ENCODE measurements at regions not wholly inside any gene's neighbourhood (a gene's known extent, or its start where the extent isn't known, plus 50 kb on each side); places are given as distances from the start of the nearest gene placed in this dataset.

GRCh38 chr4:30330894-30331652 lies 389.1 kb upstream of the PCDH7 start:
- TF ChIP-seq, protein P1, sequence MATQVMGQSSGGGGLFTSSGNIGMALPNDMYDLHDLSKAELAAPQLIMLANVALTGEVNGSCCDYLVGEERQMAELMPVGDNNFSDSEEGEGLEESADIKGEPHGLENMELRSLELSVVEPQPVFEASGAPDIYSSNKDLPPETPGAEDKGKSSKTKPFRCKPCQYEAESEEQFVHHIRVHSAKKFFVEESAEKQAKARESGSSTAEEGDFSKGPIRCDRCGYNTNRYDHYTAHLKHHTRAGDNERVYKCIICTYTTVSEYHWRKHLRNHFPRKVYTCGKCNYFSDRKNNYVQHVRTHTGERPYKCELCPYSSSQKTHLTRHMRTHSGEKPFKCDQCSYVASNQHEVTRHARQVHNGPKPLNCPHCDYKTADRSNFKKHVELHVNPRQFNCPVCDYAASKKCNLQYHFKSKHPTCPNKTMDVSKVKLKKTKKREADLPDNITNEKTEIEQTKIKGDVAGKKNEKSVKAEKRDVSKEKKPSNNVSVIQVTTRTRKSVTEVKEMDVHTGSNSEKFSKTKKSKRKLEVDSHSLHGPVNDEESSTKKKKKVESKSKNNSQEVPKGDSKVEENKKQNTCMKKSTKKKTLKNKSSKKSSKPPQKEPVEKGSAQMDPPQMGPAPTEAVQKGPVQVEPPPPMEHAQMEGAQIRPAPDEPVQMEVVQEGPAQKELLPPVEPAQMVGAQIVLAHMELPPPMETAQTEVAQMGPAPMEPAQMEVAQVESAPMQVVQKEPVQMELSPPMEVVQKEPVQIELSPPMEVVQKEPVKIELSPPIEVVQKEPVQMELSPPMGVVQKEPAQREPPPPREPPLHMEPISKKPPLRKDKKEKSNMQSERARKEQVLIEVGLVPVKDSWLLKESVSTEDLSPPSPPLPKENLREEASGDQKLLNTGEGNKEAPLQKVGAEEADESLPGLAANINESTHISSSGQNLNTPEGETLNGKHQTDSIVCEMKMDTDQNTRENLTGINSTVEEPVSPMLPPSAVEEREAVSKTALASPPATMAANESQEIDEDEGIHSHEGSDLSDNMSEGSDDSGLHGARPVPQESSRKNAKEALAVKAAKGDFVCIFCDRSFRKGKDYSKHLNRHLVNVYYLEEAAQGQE (IDR thresholded peaks at IDR 0.05; ENCODE audit: low read depth), result no peak
- TF ChIP-seq EGR1 (IDR thresholded peaks at IDR 0.05) (no peak), EP300 (IDR thresholded peaks at IDR 0.05; ENCODE audit: borderline replicate concordance) (no peak), YY1 (IDR thresholded peaks at IDR 0.05; ENCODE audit: low read depth) (no peak), TEAD4 (IDR thresholded peaks at IDR 0.05) (no peak), TCF12 (IDR thresholded peaks at IDR 0.05; ENCODE audit: low read depth) (no peak), RAD21 (IDR thresholded peaks at IDR 0.05; ENCODE audit: low read depth) (no peak), ZBTB7A (IDR thresholded peaks at IDR 0.05; ENCODE audit: low read depth) (no peak), NFIC (IDR thresholded peaks at IDR 0.05) (no peak), TAF1 (IDR thresholded peaks at IDR 0.05; ENCODE audit: low read depth) (no peak)
- TF ChIP-seq, protein P2, sequence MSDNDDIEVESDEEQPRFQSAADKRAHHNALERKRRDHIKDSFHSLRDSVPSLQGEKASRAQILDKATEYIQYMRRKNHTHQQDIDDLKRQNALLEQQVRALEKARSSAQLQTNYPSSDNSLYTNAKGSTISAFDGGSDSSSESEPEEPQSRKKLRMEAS (IDR thresholded peaks at IDR 0.05), result no peak

All from Ishikawa (cell line).